ENCODE measurements at regions not wholly inside any gene's neighbourhood (a gene's known extent, or its start where the extent isn't known, plus 50 kb on each side); places are given as distances from the start of the nearest gene placed in this dataset.

- no peak for DNase-seq (ENCODE audit: low read depth in 1 of 2, low spot score in 1 of 2)
These were observed 180.5 kb upstream of the GALNT17 start for GRCh38 chr7:70951271-70951962.

DNA sequence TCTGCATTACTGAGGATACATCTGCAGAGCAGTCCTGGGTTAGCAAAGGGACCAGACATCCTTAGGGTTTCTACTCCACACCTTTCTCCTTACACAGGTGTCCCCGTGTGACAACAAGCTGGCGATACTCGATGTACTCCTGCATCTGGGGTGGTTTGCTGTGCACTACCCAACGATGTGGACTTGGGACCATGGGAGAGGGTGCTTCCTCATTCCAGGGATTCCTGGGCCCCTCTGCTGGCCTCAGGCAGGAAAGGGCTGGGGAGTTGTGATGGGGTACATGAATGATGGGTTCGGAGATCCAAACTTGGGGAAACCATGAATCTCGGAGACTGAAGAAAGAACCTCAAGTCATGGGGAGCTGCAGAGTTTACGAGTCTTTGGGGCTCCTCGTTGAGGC, 179.6 kb upstream of the GALNT17 start:
- TF ChIP-seq SPI1 (IDR thresholded peaks at IDR 0.05; ENCODE audit: borderline replicate concordance, low read depth) (no peak), POLR2AphosphoS5 (IDR thresholded peaks at IDR 0.05; ENCODE audit: low read depth) (no peak), REST (IDR thresholded peaks at IDR 0.05; ENCODE audit: insufficient replicate concordance, low read depth) (no peak), GABPA (IDR thresholded peaks at IDR 0.05; ENCODE audit: low read depth) (no peak)
- TF ChIP-seq, protein P1, sequence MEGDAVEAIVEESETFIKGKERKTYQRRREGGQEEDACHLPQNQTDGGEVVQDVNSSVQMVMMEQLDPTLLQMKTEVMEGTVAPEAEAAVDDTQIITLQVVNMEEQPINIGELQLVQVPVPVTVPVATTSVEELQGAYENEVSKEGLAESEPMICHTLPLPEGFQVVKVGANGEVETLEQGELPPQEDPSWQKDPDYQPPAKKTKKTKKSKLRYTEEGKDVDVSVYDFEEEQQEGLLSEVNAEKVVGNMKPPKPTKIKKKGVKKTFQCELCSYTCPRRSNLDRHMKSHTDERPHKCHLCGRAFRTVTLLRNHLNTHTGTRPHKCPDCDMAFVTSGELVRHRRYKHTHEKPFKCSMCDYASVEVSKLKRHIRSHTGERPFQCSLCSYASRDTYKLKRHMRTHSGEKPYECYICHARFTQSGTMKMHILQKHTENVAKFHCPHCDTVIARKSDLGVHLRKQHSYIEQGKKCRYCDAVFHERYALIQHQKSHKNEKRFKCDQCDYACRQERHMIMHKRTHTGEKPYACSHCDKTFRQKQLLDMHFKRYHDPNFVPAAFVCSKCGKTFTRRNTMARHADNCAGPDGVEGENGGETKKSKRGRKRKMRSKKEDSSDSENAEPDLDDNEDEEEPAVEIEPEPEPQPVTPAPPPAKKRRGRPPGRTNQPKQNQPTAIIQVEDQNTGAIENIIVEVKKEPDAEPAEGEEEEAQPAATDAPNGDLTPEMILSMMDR (IDR thresholded peaks at IDR 0.05; ENCODE audit: insufficient read depth, low read length): no peak
- Histone ChIP-seq H3K27me3 (ENCODE audit: insufficient read depth, poor library complexity, severe bottlenecking) (no peaks in the 10 kb centered on the region), H3K27ac (replicated peaks) (no peak overlapping the region), H3K4me3 (replicated peaks; ENCODE audit: insufficient read depth, low read length) (no peak overlapping the region)
- no peak for DNase-seq (ENCODE audit: low read depth in 1 of 2, low spot score in 1 of 2)

More at GRCh38 chr7:70951271-70951962, 180.5 kb upstream of the GALNT17 start:
- no peak overlapping the region for H3K4me3 ChIP-seq (replicated peaks; ENCODE audit: insufficient read depth, low read length)
- TF ChIP-seq REST (IDR thresholded peaks at IDR 0.05; ENCODE audit: insufficient replicate concordance, low read depth) (no peak), POLR2AphosphoS5 (IDR thresholded peaks at IDR 0.05; ENCODE audit: low read depth) (no peak), GABPA (IDR thresholded peaks at IDR 0.05; ENCODE audit: low read depth) (no peak), SPI1 (IDR thresholded peaks at IDR 0.05; ENCODE audit: borderline replicate concordance, low read depth) (no peak)
- TF ChIP-seq, protein P1 (IDR thresholded peaks at IDR 0.05; ENCODE audit: insufficient read depth, low read length): no peak
- H3K27me3 ChIP-seq (ENCODE audit: insufficient read depth, poor library complexity, severe bottlenecking): no peaks in the 10 kb centered on the region
- no peak overlapping the region for H3K27ac ChIP-seq (replicated peaks)

GRCh38 chr7:70953331-70953741, 178.6 kb upstream of the GALNT17 start:
- no peak for DNase-seq (ENCODE audit: low read depth in 1 of 2, low spot score in 1 of 2)
- TF ChIP-seq GABPA (IDR thresholded peaks at IDR 0.05; ENCODE audit: low read depth) (no peak), POLR2AphosphoS5 (IDR thresholded peaks at IDR 0.05; ENCODE audit: low read depth) (no peak), REST (IDR thresholded peaks at IDR 0.05; ENCODE audit: insufficient replicate concordance, low read depth) (no peak), SPI1 (IDR thresholded peaks at IDR 0.05; ENCODE audit: borderline replicate concordance, low read depth) (no peak)
- TF ChIP-seq, protein P1 (IDR thresholded peaks at IDR 0.05; ENCODE audit: insufficient read depth, low read length): no peak
- no peak overlapping the region for H3K27ac ChIP-seq (replicated peaks)
- H3K27me3 ChIP-seq (ENCODE audit: insufficient read depth, poor library complexity, severe bottlenecking): no peaks in the 10 kb centered on the region
- H3K4me3 ChIP-seq (replicated peaks; ENCODE audit: insufficient read depth, low read length): no peak overlapping the region

Data from HL-60 (cell line).